H9 (cell line): ENCODE measurements at regions not wholly inside any gene's neighbourhood (a gene's known extent, or its start where the extent isn't known, plus 50 kb on each side); places are given as distances from the start of the nearest gene placed in this dataset.

Experiments used
- DNase-seq: peaks from one replicate; pipeline ENCODE4 v3.0.0-alpha.2; 2017
- H2AFZ ChIP-seq: one replicate; pipeline ENCODE4 v1.6.1; 2013; ENCODE audit warnings: mild to moderate bottlenecking, low read length, control low read depth, moderate library complexity
- H2AK5ac ChIP-seq: 2 replicates; pipeline ENCODE4 v1.6.1; 2013; ENCODE audit warnings: low read length, control low read depth, mixed read lengths; ENCODE audit not compliant: insufficient read length
- H2BK120ac ChIP-seq: one replicate; pipeline ENCODE4 v1.6.1; 2013; ENCODE audit warnings: low read depth, mild to moderate bottlenecking, low read length, control low read depth, inconsistent platforms; ENCODE audit not compliant: poor library complexity, severe bottlenecking
- H2BK12ac ChIP-seq: 2 replicates; pipeline ENCODE4 v1.6.1; 2013; ENCODE audit warnings: low read length, control low read depth, mixed read lengths, low read depth; ENCODE audit not compliant: insufficient read length
- H2BK15ac ChIP-seq: 2 replicates; pipeline ENCODE4 v1.6.1; 2013; ENCODE audit warnings: low read depth, low read length, control low read depth
- H2BK20ac ChIP-seq: one replicate; pipeline ENCODE4 v1.6.1; 2013; ENCODE audit warnings: low read depth, mild to moderate bottlenecking, low read length, control low read depth, inconsistent platforms; ENCODE audit not compliant: poor library complexity, severe bottlenecking
- H2BK5ac ChIP-seq: 2 replicates; pipeline ENCODE4 v1.6.1; 2013; ENCODE audit warnings: low read length, control low read depth, mixed read lengths; ENCODE audit not compliant: insufficient read length
- H3K14ac ChIP-seq: 2 replicates; pipeline ENCODE4 v1.6.1; 2013; ENCODE audit warnings: low read length, control low read depth; ENCODE audit not compliant: insufficient read depth
- H3K18ac ChIP-seq: 2 replicates; pipeline ENCODE4 v1.6.1; 2013; ENCODE audit warnings: low read depth, mild to moderate bottlenecking, mixed read lengths, low read length, control low read depth; ENCODE audit not compliant: insufficient read length
- H3K23ac ChIP-seq: 2 replicates; pipeline ENCODE4 v1.6.1; 2013; ENCODE audit warnings: low read length, control low read depth, mixed read lengths, low read depth; ENCODE audit not compliant: insufficient read length
- H3K23me2 ChIP-seq: 2 replicates; pipeline ENCODE4 v1.6.1; 2013; ENCODE audit warnings: low read depth, mild to moderate bottlenecking, mixed read lengths, low read length, control low read depth; ENCODE audit not compliant: insufficient read length, poor library complexity, severe bottlenecking
- H3K27ac ChIP-seq: 2 replicates; pipeline ENCODE4 v1.5.1; 2013; ENCODE audit warnings: low read length, control low read depth, mixed read lengths, low read depth; ENCODE audit not compliant: insufficient read length
- H3K27me3 ChIP-seq: 2 replicates; pipeline ENCODE4 v1.6.1; 2013; ENCODE audit warnings: low read length, control low read depth, inconsistent platforms; ENCODE audit not compliant: insufficient read depth
- H3K4ac ChIP-seq: 2 replicates; pipeline ENCODE4 v1.6.1; 2013; ENCODE audit warnings: low read depth, mild to moderate bottlenecking, control low read depth, inconsistent platforms, low read length, moderate library complexity
- H3K4me1 ChIP-seq: 2 replicates; pipeline ENCODE4 v1.6.1; 2013; ENCODE audit warnings: low read length, control low read depth, inconsistent platforms; ENCODE audit not compliant: insufficient read depth
- H3K4me2 ChIP-seq: 2 replicates; pipeline ENCODE4 v1.6.1; 2013; ENCODE audit warnings: low read length, control low read depth, mixed read lengths; ENCODE audit not compliant: insufficient read length, insufficient read depth
- H3K56ac ChIP-seq: 2 replicates; pipeline ENCODE4 v1.6.1; 2013; ENCODE audit warnings: low read depth, mild to moderate bottlenecking, mixed read lengths, low read length, control low read depth; ENCODE audit not compliant: insufficient read length
- H3K79me1 ChIP-seq: 2 replicates; pipeline ENCODE4 v1.6.1; 2013; ENCODE audit warnings: low read depth, mild to moderate bottlenecking, moderate library complexity, low read length, control low read depth, inconsistent platforms; ENCODE audit not compliant: insufficient read depth, poor library complexity, severe bottlenecking
- H3K79me2 ChIP-seq: 2 replicates; pipeline ENCODE4 v1.6.1; 2013; ENCODE audit warnings: low read length, control low read depth, inconsistent platforms; ENCODE audit not compliant: insufficient read depth
- H3K9ac ChIP-seq: 2 replicates; pipeline ENCODE4 v1.6.1; 2013; ENCODE audit warnings: low read length, control low read depth, mixed read lengths; ENCODE audit not compliant: insufficient read length; ENCODE audit errors: extremely low read depth
- H3K9me3 ChIP-seq: one replicate; pipeline ENCODE4 v1.6.1; 2013; ENCODE audit warnings: low read depth, low read length, inconsistent platforms; ENCODE audit not compliant: control insufficient read depth
- H3T11ph ChIP-seq: one replicate; pipeline ENCODE4 v1.6.1; 2013; ENCODE audit warnings: mild to moderate bottlenecking, low read length, control low read depth, inconsistent platforms
- H4K20me1 ChIP-seq: one replicate; pipeline ENCODE4 v1.6.1; 2013; ENCODE audit not compliant: control insufficient read depth, insufficient read length, insufficient read depth
- H4K5ac ChIP-seq: 2 replicates; pipeline ENCODE4 v1.6.1; 2013; ENCODE audit warnings: low read depth, mild to moderate bottlenecking, mixed read lengths, low read length, control low read depth; ENCODE audit not compliant: insufficient read length
- H4K8ac ChIP-seq: replicated peaks from 2 replicates; pipeline ENCODE4 v1.6.1; 2013; ENCODE audit warnings: low read length, control low read depth, mixed read lengths, low read depth; ENCODE audit not compliant: insufficient read length
- H4K91ac ChIP-seq: 2 replicates; pipeline ENCODE4 v1.6.1; 2013; ENCODE audit warnings: low read depth, mild to moderate bottlenecking, moderate library complexity, mixed read lengths, low read length, control low read depth; ENCODE audit not compliant: insufficient read length
- H3K27ac Mint-ChIP-seq, 3 experiments: 2 replicates in 2 of 3; 3 replicates in 1 of 3; pipeline ENCODE4 v1.8.0; 2020 to 2021; ENCODE audit warnings: mixed read lengths in 3 of 3, mild to moderate bottlenecking in 1 of 3, moderate library complexity in 1 of 3
- H3K27me3 Mint-ChIP-seq: 2 replicates; pipeline ENCODE4 v1.8.0; 2021; ENCODE audit warnings: low read depth, mild to moderate bottlenecking, moderate library complexity, mixed read lengths
- H3K36me3 Mint-ChIP-seq, 3 experiments: 2 replicates in 2 of 3; 3 replicates in 1 of 3; pipeline ENCODE4 v1.8.0; 2020 to 2021; ENCODE audit warnings: low read depth in 3 of 3, mixed read lengths in 3 of 3; ENCODE audit not compliant: insufficient read depth in 1 of 3
- H3K4me1 Mint-ChIP-seq, 2 experiments: 2 replicates each; pipeline ENCODE4 v1.8.0; 2020; ENCODE audit warnings: mixed read lengths in 2 of 2
- H3K4me3 Mint-ChIP-seq, 2 experiments: 2 replicates in 1 of 2; 3 replicates in 1 of 2; pipeline ENCODE4 v1.8.0; 2020 to 2021; ENCODE audit warnings: mild to moderate bottlenecking in 2 of 2, mixed read lengths in 2 of 2, moderate library complexity in 1 of 2
- H3K9me3 Mint-ChIP-seq, 2 experiments: 2 replicates in 1 of 2; 3 replicates in 1 of 2; pipeline ENCODE4 v1.8.0; 2020; ENCODE audit warnings: mild to moderate bottlenecking in 2 of 2, mixed read lengths in 2 of 2, moderate library complexity in 1 of 2
- CTCF ChIP-seq: fragments of 200-600 bp; sonication (generic); conservative IDR thresholded peaks from 3 replicates; pipeline ENCODE4 v1.8.0; 2021; ENCODE audit warnings: antibody characterized with exemption, mild to moderate bottlenecking
- WGBS: extraction: QIAGEN DNeasy Blood & Tissue Kit; methylation state at CpG from one replicate; pipeline ENCODE4 v1.1.7; 2013; ENCODE audit warnings: missing lambda C conversion rate, low lambda C conversion rate, mixed read lengths; ENCODE audit not compliant: insufficient read length; ENCODE audit errors: extremely low coverage; 5-methylcytosine and 5-hydroxymethylcytosine counted together

GRCh38 chr18:22545066-22545760 lies 127.5 kb upstream of the CTAGE1 start:
- H2BK12ac ChIP-seq: no peak overlapping the region
- H3K79me1 ChIP-seq: no peaks in the 10 kb centered on the region
- TF ChIP-seq CTCF: no peak
- H4K91ac ChIP-seq: no peak overlapping the region
- H4K5ac ChIP-seq: no peak overlapping the region
- H2BK20ac ChIP-seq: no peak overlapping the region
- Mint-ChIP-seq H3K9me3 (0 out of 5 replicates have a peak, but pooled peaks cover 0 to 2% of the 10 kb centered on the region in 2 experiments), H3K27me3 (no peaks in the 10 kb centered on the region; the same call in 1 of the 2 replicates), H3K27ac (no peak overlapping the region), H3K36me3 (no peaks in the 10 kb centered on the region), H3K4me3 (no peak overlapping the region), H3K4me1 (peaks cover 5 to 11% of the 10 kb centered on the region in 2 experiments; a peak in 3 of 4 replicates)
- H3K27me3 ChIP-seq: no peaks in the 10 kb centered on the region; the same call in 1 of the 2 replicates
- no peak overlapping the region for H2BK15ac ChIP-seq
- H2BK5ac ChIP-seq: no peak overlapping the region
- no peaks in the 10 kb centered on the region for H3K23me2 ChIP-seq
- H3K23ac ChIP-seq: no peak overlapping the region
- H3K4me2 ChIP-seq: no peak overlapping the region
- H3K56ac ChIP-seq: no peak overlapping the region
- no peak overlapping the region for H2BK120ac ChIP-seq
- H3K14ac ChIP-seq: no peak overlapping the region
- H4K8ac ChIP-seq: no peak overlapping the region
- no CpG with 5 or more reads among the region's 6 CpGs for WGBS
- H3K9ac ChIP-seq: no peak overlapping the region
- H3K4me1 ChIP-seq: no peaks in the 10 kb centered on the region
- no peaks in the 10 kb centered on the region for H3K9me3 ChIP-seq
- H2AK5ac ChIP-seq: no peak overlapping the region
- no peaks in the 10 kb centered on the region for H4K20me1 ChIP-seq
- no peak for DNase-seq
- no peak overlapping the region for H3K4ac ChIP-seq
- no peak overlapping the region for H3K27ac ChIP-seq
- no peaks in the 10 kb centered on the region for H3K79me2 ChIP-seq
- no peak overlapping the region for H3T11ph ChIP-seq
- no peak overlapping the region for H2AFZ ChIP-seq
- no peak overlapping the region for H3K18ac ChIP-seq
